ENCODE measurements at regions not wholly inside any gene's neighbourhood (a gene's known extent, or its start where the extent isn't known, plus 50 kb on each side); places are given as distances from the start of the nearest gene placed in this dataset.

- TF ChIP-seq, protein P1, sequence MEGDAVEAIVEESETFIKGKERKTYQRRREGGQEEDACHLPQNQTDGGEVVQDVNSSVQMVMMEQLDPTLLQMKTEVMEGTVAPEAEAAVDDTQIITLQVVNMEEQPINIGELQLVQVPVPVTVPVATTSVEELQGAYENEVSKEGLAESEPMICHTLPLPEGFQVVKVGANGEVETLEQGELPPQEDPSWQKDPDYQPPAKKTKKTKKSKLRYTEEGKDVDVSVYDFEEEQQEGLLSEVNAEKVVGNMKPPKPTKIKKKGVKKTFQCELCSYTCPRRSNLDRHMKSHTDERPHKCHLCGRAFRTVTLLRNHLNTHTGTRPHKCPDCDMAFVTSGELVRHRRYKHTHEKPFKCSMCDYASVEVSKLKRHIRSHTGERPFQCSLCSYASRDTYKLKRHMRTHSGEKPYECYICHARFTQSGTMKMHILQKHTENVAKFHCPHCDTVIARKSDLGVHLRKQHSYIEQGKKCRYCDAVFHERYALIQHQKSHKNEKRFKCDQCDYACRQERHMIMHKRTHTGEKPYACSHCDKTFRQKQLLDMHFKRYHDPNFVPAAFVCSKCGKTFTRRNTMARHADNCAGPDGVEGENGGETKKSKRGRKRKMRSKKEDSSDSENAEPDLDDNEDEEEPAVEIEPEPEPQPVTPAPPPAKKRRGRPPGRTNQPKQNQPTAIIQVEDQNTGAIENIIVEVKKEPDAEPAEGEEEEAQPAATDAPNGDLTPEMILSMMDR (IDR thresholded peaks at IDR 0.05; ENCODE audit: low read depth, low read length): no peak
- TF ChIP-seq POLR2A (IDR thresholded peaks at IDR 0.05; ENCODE audit: extremely low read depth, insufficient read length): no peak
Measured at GRCh38 chr3:64303401-64303800, 78.1 kb upstream of the PRICKLE2 start.
